ENCODE measurements at regions not wholly inside any gene's neighbourhood (a gene's known extent, or its start where the extent isn't known, plus 50 kb on each side); places are given as distances from the start of the nearest gene placed in this dataset.
A peak's percentile ranks its signal among the peaks of the same experiment; 100 is the strongest.

GRCh38 chr2:204255526-204255925 is 289.7 kb upstream of the PARD3B start:
- Histone ChIP-seq H3K27me3 (no peaks in the 10 kb centered on the region), H3K9me2 (replicated peaks; ENCODE audit: insufficient read depth) (no peaks in the 10 kb centered on the region), H3K79me2 (no peaks in the 10 kb centered on the region), H4K20me1 (ENCODE audit: insufficient read depth, poor library complexity, severe bottlenecking) (no peaks in the 10 kb centered on the region), H3K9me3 (ENCODE audit: low read depth) (no peaks in the 10 kb centered on the region), H2AFZ (no peak overlapping the region), H3K4me1 (ENCODE audit: insufficient read depth) (peaks cover 7% of the 10 kb centered on the region), H3K27ac (no peak overlapping the region), H3K4me3 (no peak overlapping the region), H3K4me2 (no peak overlapping the region), H3K36me3 (replicated peaks; ENCODE audit: insufficient read depth, low read depth) (no peaks in the 10 kb centered on the region)
- no peak for TF ChIP-seq CTCF (IDR thresholded peaks at IDR 0.05; ENCODE audit: poor library complexity)
- no peak for TF ChIP-seq EZH2phosphoT487 (IDR thresholded peaks at IDR 0.05; ENCODE audit: low read depth, severe bottlenecking, unreplicated experiment)
- TF ChIP-seq EZH2 (IDR thresholded peaks at IDR 0.05; ENCODE audit: borderline replicate concordance) = no peak
- no peak for DNase-seq (ENCODE audit: low spot score)
- WGBS (ENCODE audit: low lambda C conversion rate, missing lambda C conversion rate) = 54% methylated on average over 2 of the region's 2 CpGs

DNA sequence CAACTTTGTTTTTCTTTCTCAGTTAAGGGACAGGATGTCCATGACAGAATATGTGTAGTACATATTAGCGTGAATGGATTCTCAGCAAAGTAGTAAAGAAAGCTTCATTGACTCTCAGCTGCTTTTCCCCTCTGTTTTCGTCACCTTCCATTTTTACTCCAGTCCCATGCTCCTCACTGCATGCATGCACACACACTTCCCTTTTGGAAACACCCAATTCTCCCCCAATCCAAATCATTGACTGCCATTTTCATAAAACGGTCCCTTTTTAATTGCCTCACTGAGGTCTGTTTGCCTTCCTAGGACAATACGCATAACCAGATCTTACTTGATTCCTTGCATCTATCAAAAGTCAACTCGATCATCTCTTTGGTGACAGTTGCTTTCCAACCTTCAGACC is 287.5 kb upstream of the PARD3B start:
- Histone ChIP-seq H2AFZ (no peak overlapping the region), H3K27ac (no peak overlapping the region), H4K20me1 (ENCODE audit: insufficient read depth, poor library complexity, severe bottlenecking) (no peaks in the 10 kb centered on the region), H3K79me2 (no peaks in the 10 kb centered on the region), H3K4me1 (ENCODE audit: insufficient read depth) (peaks cover 8% of the 10 kb centered on the region), H3K4me2 (no peak overlapping the region), H3K36me3 (replicated peaks; ENCODE audit: insufficient read depth, low read depth) (no peaks in the 10 kb centered on the region), H3K9me3 (ENCODE audit: low read depth) (no peaks in the 10 kb centered on the region), H3K4me3 (no peak overlapping the region), H3K27me3 (no peaks in the 10 kb centered on the region), H3K9me2 (replicated peaks; ENCODE audit: insufficient read depth) (no peaks in the 10 kb centered on the region)
- 97% methylated on average over 5 of the region's 5 CpGs for WGBS (ENCODE audit: low lambda C conversion rate, missing lambda C conversion rate)
- TF ChIP-seq CTCF (IDR thresholded peaks at IDR 0.05; ENCODE audit: poor library complexity) = no peak
- no peak for TF ChIP-seq EZH2 (IDR thresholded peaks at IDR 0.05; ENCODE audit: borderline replicate concordance)
- no peak for TF ChIP-seq EZH2phosphoT487 (IDR thresholded peaks at IDR 0.05; ENCODE audit: low read depth, severe bottlenecking, unreplicated experiment)
- DNase-seq (ENCODE audit: low spot score) = no peak

DNA sequence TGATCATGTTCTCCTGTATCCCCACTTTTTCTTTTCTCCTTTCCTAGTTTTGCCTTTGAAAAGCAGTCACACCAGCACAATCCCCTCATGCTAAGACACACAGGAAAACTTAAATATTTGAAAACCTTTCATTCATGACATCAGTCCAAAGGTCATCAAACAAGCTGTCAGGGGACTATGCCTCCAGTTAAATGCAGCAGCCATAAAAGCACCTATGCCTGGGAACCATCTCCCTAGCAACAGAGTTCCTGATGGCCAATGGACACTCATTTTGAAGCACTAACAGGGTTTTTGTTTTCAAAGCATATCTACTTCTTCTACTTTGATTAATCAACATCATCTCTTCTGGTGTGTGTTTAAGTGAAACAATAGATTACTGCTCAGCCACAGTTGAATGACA is 286.4 kb upstream of the PARD3B start:
- TF ChIP-seq EZH2phosphoT487 (IDR thresholded peaks at IDR 0.05; ENCODE audit: low read depth, severe bottlenecking, unreplicated experiment) (no peak), CTCF (IDR thresholded peaks at IDR 0.05; ENCODE audit: poor library complexity) (no peak), EZH2 (IDR thresholded peaks at IDR 0.05; ENCODE audit: borderline replicate concordance) (no peak)
- H4K20me1 ChIP-seq (ENCODE audit: insufficient read depth, poor library complexity, severe bottlenecking) = no peaks in the 10 kb centered on the region
- H3K9me3 ChIP-seq (ENCODE audit: low read depth) = no peaks in the 10 kb centered on the region
- H3K4me1 ChIP-seq (ENCODE audit: insufficient read depth) = peaks cover 8% of the 10 kb centered on the region
- no peak overlapping the region for H2AFZ ChIP-seq
- no peaks in the 10 kb centered on the region for H3K36me3 ChIP-seq (replicated peaks; ENCODE audit: insufficient read depth, low read depth)
- no peaks in the 10 kb centered on the region for H3K79me2 ChIP-seq
- no peak overlapping the region for H3K4me3 ChIP-seq
- H3K27ac ChIP-seq = no peak overlapping the region
- no peak overlapping the region for H3K4me2 ChIP-seq
- peak; percentile 37 for DNase-seq (ENCODE audit: low spot score)
- H3K27me3 ChIP-seq = no peaks in the 10 kb centered on the region
- H3K9me2 ChIP-seq (replicated peaks; ENCODE audit: insufficient read depth) = no peaks in the 10 kb centered on the region
